HepG2 (cell line): ENCODE measurements at regions not wholly inside any gene's neighbourhood (a gene's known extent, or its start where the extent isn't known, plus 50 kb on each side); places are given as distances from the start of the nearest gene placed in this dataset.

Experiments used
- ATAC-seq: fragments of 200-7000 bp; cut with Tn5 transposase; 3 replicates; pipeline ENCODE4 v1.9.1; 2020; ENCODE audit warnings: mild to moderate bottlenecking, moderate library complexity
- BruUV-seq: library from RNA; stranded (reverse); fragments of 400-500 nt; replicated peaks from 2 replicates; lab custom pipeline; 2021; lab: Mats Ljungman, UMichigan
- CTCF ChIA-PET: fragments of 300-600 bp; formaldehyde crosslinking; extraction: SDS; loops from one replicate; lab custom pipeline; 2021; ENCODE audit warnings: low total read pairs, inconsistent platforms, low intra/inter-chr PET ratio; lab: Yijun Ruan, JAX
- POLR2A ChIA-PET: fragments of 350-600 bp; sonication (Branson Sonifier 250); formaldehyde crosslinking; loops from one replicate; lab custom pipeline; 2020; ENCODE audit warnings: antibody characterized with exemption, inconsistent platforms; lab: Yijun Ruan, JAX
- DNase-seq: peaks from one replicate; pipeline ENCODE4 v3.0.0-alpha.2; 2015; ENCODE audit warnings: low spot score
- FAIRE-seq: peaks from 3 replicates; lab custom pipeline; 2011; peaks lifted over from hg19 to GRCh38; lab: Jason Lieb, UNC
- H2AFZ ChIP-seq: one replicate; pipeline ENCODE4 v1.6.1; 2011; ENCODE audit warnings: low read length, inconsistent platforms
- H3K27ac ChIP-seq: fragments of 300-600 bp; 3 replicates; pipeline ENCODE4 v1.8.0; 2011; ENCODE audit warnings: mixed run types, mild to moderate bottlenecking, mixed read lengths, low read length, inconsistent platforms; ENCODE audit not compliant: insufficient read depth; ENCODE audit errors: extremely low read length
- H3K27me3 ChIP-seq, 2 experiments: fragments of 200-600 bp in 1 of 2; 2 replicates in 1 of 2; 3 replicates in 1 of 2; pipeline versions ENCODE4 v1.6.0 to v1.8.0; 2011; ENCODE audit warnings: low read length in 2 of 2, mild to moderate bottlenecking in 2 of 2, moderate library complexity in 2 of 2, inconsistent platforms in 1 of 2; ENCODE audit not compliant: insufficient read depth in 2 of 2, control insufficient read depth in 1 of 2
- H3K36me3 ChIP-seq, 2 experiments: fragments of 200-600 bp in 1 of 2; replicated peaks in 1 of 2; 2 replicates in 1 of 2; 3 replicates in 1 of 2; pipeline versions ENCODE4 v1.5.1 to v1.8.0; 2011; ENCODE audit warnings: low read length in 2 of 2, inconsistent platforms in 1 of 2; ENCODE audit not compliant: insufficient read depth in 2 of 2, control insufficient read depth in 1 of 2
- H3K4me1 ChIP-seq: 2 replicates; pipeline ENCODE4 v1.5.1; 2012; ENCODE audit warnings: low read length, inconsistent platforms; ENCODE audit not compliant: insufficient read depth
- H3K4me2 ChIP-seq: 2 replicates; pipeline ENCODE4 v1.6.0; 2011; ENCODE audit warnings: low read depth, low read length, inconsistent platforms
- H3K4me3 ChIP-seq, 3 experiments: fragments of 200-600 bp in 1 of 3; sonication (generic), shearing (Covaris generic) in 1 of 3; replicated peaks in 1 of 3; 2 replicates each; pipeline ENCODE4 v1.5.1; 2011 to 2016; ENCODE audit warnings: low read length in 3 of 3, inconsistent platforms in 2 of 3, low read depth in 2 of 3, mild to moderate bottlenecking in 2 of 3, control low read depth in 1 of 3, mixed read lengths in 1 of 3; ENCODE audit not compliant: insufficient read depth in 1 of 3
- H3K79me2 ChIP-seq: one replicate; pipeline ENCODE4 v1.6.1; 2011; ENCODE audit warnings: low read length, inconsistent platforms; ENCODE audit not compliant: insufficient read depth
- H3K9ac ChIP-seq: 2 replicates; pipeline ENCODE4 v1.6.0; 2011; ENCODE audit warnings: mild to moderate bottlenecking, low read depth, low read length, inconsistent platforms; ENCODE audit not compliant: insufficient read depth
- H3K9me3 ChIP-seq: 2 replicates; pipeline ENCODE4 v1.5.1; 2012; ENCODE audit warnings: mild to moderate bottlenecking, low read length
- H4K20me1 ChIP-seq: 2 replicates; pipeline ENCODE4 v1.6.0; 2011; ENCODE audit warnings: inconsistent platforms, mild to moderate bottlenecking, low read length, moderate library complexity; ENCODE audit not compliant: insufficient read depth
- FOXO1 ChIP-seq: sonication (generic); formaldehyde crosslinking; IDR thresholded peaks from 2 replicates; pipeline ENCODE4 v1.4.0; 2020; ENCODE audit warnings: missing genetic modification reagents
- HNF4A ChIP-seq: sonication (generic); formaldehyde crosslinking; IDR thresholded peaks from 2 replicates; pipeline ENCODE4 v1.4.0; 2020; ENCODE audit warnings: missing genetic modification reagents
- JARID2 ChIP-seq: sonication (generic); formaldehyde crosslinking; IDR thresholded peaks from 2 replicates; pipeline ENCODE4 v1.8.1; 2023; ENCODE audit warnings: missing genetic modification reagents, inconsistent platforms; ENCODE audit not compliant: insufficient replicate concordance
- KAT7 ChIP-seq: IDR thresholded peaks from 2 replicates; pipeline ENCODE4 v1.6.1; 2018; ENCODE audit warnings: borderline replicate concordance, missing compliant biosample characterization
- MEIS2 ChIP-seq: sonication (generic); formaldehyde crosslinking; IDR thresholded peaks from 2 replicates; pipeline ENCODE4 v1.9.0; 2021; ENCODE audit warnings: mild to moderate bottlenecking, missing genetic modification reagents
- MXD1 ChIP-seq: sonication (generic); formaldehyde crosslinking; IDR thresholded peaks from 2 replicates; pipeline ENCODE4 v1.4.0; 2020; ENCODE audit warnings: mild to moderate bottlenecking, missing genetic modification reagents
- NFIB ChIP-seq: sonication (generic); formaldehyde crosslinking; IDR thresholded peaks from 2 replicates; pipeline ENCODE4 v1.9.0; 2021; ENCODE audit warnings: missing genetic modification reagents, mild to moderate bottlenecking, borderline replicate concordance
- RARA ChIP-seq: IDR thresholded peaks from 2 replicates; pipeline ENCODE4 v1.6.1; 2016; ENCODE audit warnings: missing genetic modification reagents, missing compliant biosample characterization
- TBL1XR1 ChIP-seq: fragments of 150-350 bp; IDR thresholded peaks from 2 replicates; pipeline ENCODE4 v1.6.1; 2014; ENCODE audit warnings: borderline replicate concordance, low read length; ENCODE audit not compliant: partially characterized antibody
- TFE3 ChIP-seq: IDR thresholded peaks from 2 replicates; pipeline ENCODE4 v1.6.1; 2016
- TIGD3 ChIP-seq: sonication (generic); formaldehyde crosslinking; IDR thresholded peaks from 2 replicates; pipeline ENCODE4 v1.5.1; 2020; ENCODE audit warnings: mild to moderate bottlenecking, missing genetic modification reagents, borderline replicate concordance
- XBP1 ChIP-seq: sonication (generic); formaldehyde crosslinking; IDR thresholded peaks from 2 replicates; pipeline ENCODE4 v1.5.0; 2020; ENCODE audit warnings: missing genetic modification reagents
- YY1 ChIP-seq: IDR thresholded peaks from 2 replicates; pipeline ENCODE4 v1.6.1; 2011; ENCODE audit warnings: low read length, low read depth, moderate library complexity, mild to moderate bottlenecking; ENCODE audit not compliant: insufficient read depth, insufficient replicate concordance
- ZBTB25 ChIP-seq: IDR thresholded peaks from 2 replicates; pipeline ENCODE4 v1.6.1; 2018; ENCODE audit warnings: missing genetic modification reagents
- ZKSCAN1 ChIP-seq: fragments of 150-350 bp; IDR thresholded peaks from 2 replicates; pipeline ENCODE4 v1.6.1; 2014; ENCODE audit warnings: low read length
- ZNF136 ChIP-seq: sonication (generic); formaldehyde crosslinking; IDR thresholded peaks from 2 replicates; pipeline ENCODE4 v1.8.1; 2022; ENCODE audit warnings: low read depth, mild to moderate bottlenecking, moderate library complexity, missing genetic modification reagents
- ZNF607 ChIP-seq: sonication (generic); formaldehyde crosslinking; IDR thresholded peaks from 2 replicates; pipeline ENCODE4 v1.5.1; 2020; ENCODE audit warnings: missing genetic modification reagents, mild to moderate bottlenecking, borderline replicate concordance
- ZNF629 ChIP-seq: sonication (generic); formaldehyde crosslinking; conservative IDR thresholded peaks from 2 replicates; pipeline ENCODE4 v1.5.0; 2020; ENCODE audit warnings: missing genetic modification reagents
- ZNF850 ChIP-seq: sonication (generic); formaldehyde crosslinking; conservative IDR thresholded peaks from 2 replicates; pipeline ENCODE4 v1.9.0; 2021; ENCODE audit warnings: mild to moderate bottlenecking, missing genetic modification reagents
- ZSCAN5A ChIP-seq: sonication (generic); formaldehyde crosslinking; IDR thresholded peaks from 2 replicates; pipeline ENCODE4 v1.8.0; 2022; ENCODE audit warnings: mild to moderate bottlenecking, missing genetic modification reagents, borderline replicate concordance
- WGBS: methylation state at CpG from one replicate; pipeline ENCODE4 v1.1.6; 2017; ENCODE audit warnings: low lambda C conversion rate; 5-methylcytosine and 5-hydroxymethylcytosine counted together
- in situ Hi-C: cut with HindIII; loops from 2 replicates; pipeline ENCODE4 v1.10.0; 2017; ENCODE audit warnings: low pct_unique_long_range_greater_than_20kb; ENCODE audit not compliant: extremely low pct_ligation_motif_present
- intact Hi-C: fragments of 100-400 bp; cut with micrococcal nuclease; formaldehyde crosslinking; loops from one replicate; pipeline ENCODE4 v1.10.0; 2022; ENCODE audit not compliant: unreplicated experiment

GRCh38 chr3:74352166-74352565, 262.3 kb downstream of the CNTN3 start:
- 7% methylated on average over 1 of the region's 1 CpG for WGBS
- ATAC-seq, result no peak
- ChIA-PET POLR2A (no interaction called here), CTCF (no interaction called here)
- Histone ChIP-seq H3K9ac (no peak overlapping the region), H3K4me2 (no peak overlapping the region), H4K20me1 (no peaks in the 10 kb centered on the region), H3K79me2 (no peaks in the 10 kb centered on the region), H3K4me1 (no peaks in the 10 kb centered on the region), H2AFZ (no peak overlapping the region), H3K9me3 (no peaks in the 10 kb centered on the region; the same call in 1 of the 2 replicates), H3K36me3 (no peaks in the 10 kb centered on the region), H3K27me3 (no peaks in the 10 kb centered on the region), H3K27ac (no peak overlapping the region), H3K4me3 (no peak overlapping the region)
- intact Hi-C loops, result no loop called here
- DNase-seq, result no peak
- FAIRE-seq, result no peak
- in situ Hi-C loops, result no loop called here
- TF ChIP-seq JARID2 (CRISPR knock-in tag) (no peak), XBP1 (no peak), ZNF136 (CRISPR knock-in tag) (no peak), MXD1 (CRISPR knock-in tag) (no peak), ZSCAN5A (CRISPR knock-in tag) (no peak), ZKSCAN1 (no peak), FOXO1 (no peak), HNF4A (no peak), KAT7 (CRISPR knock-in tag) (no peak), ZNF629 (CRISPR knock-in tag) (no peak), YY1 (no peak), ZNF607 (no peak), TIGD3 (CRISPR knock-in tag) (no peak), ZBTB25 (CRISPR knock-in tag) (no peak), ZNF850 (no peak), TFE3 (no peak), NFIB (no peak), MEIS2 (CRISPR knock-in tag) (no peak), RARA (no peak), TBL1XR1 (no peak)
- BruUV-seq, result no TSS peak
